ENCODE measurements at regions not wholly inside any gene's neighbourhood (a gene's known extent, or its start where the extent isn't known, plus 50 kb on each side); places are given as distances from the start of the nearest gene placed in this dataset.

- H3K9me3 Mint-ChIP-seq, result peaks cover 27% of the 10 kb centered on the region
- H3K27me3 ChIP-seq (ENCODE audit: insufficient read depth), result no peaks in the 10 kb centered on the region
These were observed 715.0 kb downstream of the FAM133A start for GRCh38 chrX:94389044-94389443.

More at GRCh38 chrX:94389044-94389443, 715.0 kb downstream of the FAM133A start:
- no peaks in the 10 kb centered on the region for H3K79me2 ChIP-seq (replicated peaks; ENCODE audit: insufficient read depth)
- TF ChIP-seq ZNF462 (CRISPR knock-in tag; IDR thresholded peaks at IDR 0.05) (no peak), POLR2AphosphoS5 (IDR thresholded peaks at IDR 0.05; ENCODE audit: low read depth) (no peak), ZNF114 (CRISPR knock-in tag; IDR thresholded peaks at IDR 0.05) (no peak), EZH2phosphoT487 (IDR thresholded peaks at IDR 0.05; ENCODE audit: unreplicated experiment) (no peak), CTCF (conservative IDR thresholded peaks at IDR 0.05; ENCODE audit: low read depth in 2 of 2) (no peak), CREB1 (CRISPR knock-in tag; IDR thresholded peaks at IDR 0.05; ENCODE audit: low read depth) (no peak), EZH2 (IDR thresholded peaks at IDR 0.05; ENCODE audit: low read depth, unreplicated experiment) (no peak), REST (IDR thresholded peaks at IDR 0.05; ENCODE audit: unreplicated experiment) (no peak), STAT1 (IDR thresholded peaks at IDR 0.05; ENCODE audit: unreplicated experiment) (no peak), ETS1 (IDR thresholded peaks at IDR 0.05) (no peak), ZNF331 (CRISPR knock-in tag; IDR thresholded peaks at IDR 0.05; ENCODE audit: low read depth) (no peak), JUNB (IDR thresholded peaks at IDR 0.05; ENCODE audit: unreplicated experiment) (no peak), NANOG (IDR thresholded peaks at IDR 0.05; ENCODE audit: borderline replicate concordance) (no peak)
- H3K27ac ChIP-seq (ENCODE audit: low read depth), result no peak overlapping the region
- no peaks in the 10 kb centered on the region for H4K20me1 ChIP-seq (replicated peaks; ENCODE audit: insufficient read depth)
- no peaks in the 10 kb centered on the region for H3K4me1 ChIP-seq (ENCODE audit: insufficient read depth)
- no peaks in the 10 kb centered on the region for H3F3A ChIP-seq (replicated peaks; ENCODE audit: low read depth)
- no peaks in the 10 kb centered on the region for H3K9me2 ChIP-seq (ENCODE audit: insufficient read depth)
- no peak for DNase-seq (ENCODE audit: low spot score)
- ATAC-seq, result no peak
- no peak overlapping the region for H2AFZ ChIP-seq
- peaks cover 2% of the 10 kb centered on the region for H3K27me3 Mint-ChIP-seq (ENCODE audit: insufficient read depth, low read depth, poor library complexity)
- H3K36me3 ChIP-seq (ENCODE audit: insufficient read depth), result peaks cover 3% of the 10 kb centered on the region; the same call in 1 of the 2 replicates
- no peak overlapping the region for H3K4me3 ChIP-seq
- H3K4me3 Mint-ChIP-seq, result no peak overlapping the region
- no peaks in the 10 kb centered on the region for H3K4me1 Mint-ChIP-seq
- H3K36me3 Mint-ChIP-seq (ENCODE audit: low read depth), result peaks cover 28% of the 10 kb centered on the region
- no peak overlapping the region for H3K4me2 ChIP-seq
- H3K27ac Mint-ChIP-seq, result no peak overlapping the region

Measured in GM23338 (cell line).